Spleen (tissue), 11 donors: ENCODE measurements at regions not wholly inside any gene's neighbourhood (a gene's known extent, or its start where the extent isn't known, plus 50 kb on each side); places are given as distances from the start of the nearest gene placed in this dataset.

Experiments
- DNase-seq: peaks from one replicate; pipeline ENCODE4 v3.0.0-alpha.2; 2020
- H3K27ac ChIP-seq, 8 donors: fragments of 200-600 bp; sonication (generic) in 7 of 8; 1 replicate in 4 of 8; 2 replicates in 4 of 8; pipeline versions ENCODE4 v1.5.0 to v1.8.0; 2016 to 2021; ENCODE audit warnings: inconsistent platforms in 4 of 8, mild to moderate bottlenecking in 4 of 8, moderate library complexity in 1 of 8
- H3K27me3 ChIP-seq, 7 donors: fragments of 200-600 bp; sonication (generic) in 6 of 7; replicated peaks in 1 of 7; 1 replicate in 4 of 7; 2 replicates in 3 of 7; pipeline versions ENCODE4 v1.5.0 to v1.8.0; 2016 to 2021; ENCODE audit warnings: inconsistent platforms in 3 of 7, mild to moderate bottlenecking in 1 of 7
- H3K36me3 ChIP-seq, 6 donors: fragments of 200-600 bp; sonication (generic) in 5 of 6; 1 replicate in 4 of 6; 2 replicates in 2 of 6; pipeline versions ENCODE4 v1.5.0 to v1.8.0; 2016 to 2021; ENCODE audit warnings: inconsistent platforms in 2 of 6
- H3K4me1 ChIP-seq, 6 donors: fragments of 200-600 bp; sonication (generic) in 5 of 6; 1 replicate in 3 of 6; 2 replicates in 3 of 6; pipeline versions ENCODE4 v1.5.0 to v1.8.0; 2016 to 2021; ENCODE audit warnings: inconsistent platforms in 3 of 6
- H3K4me3 ChIP-seq, 8 donors: fragments of 200-600 bp; sonication (generic) in 7 of 8; 1 replicate in 4 of 8; 2 replicates in 4 of 8; pipeline versions ENCODE4 v1.5.0 to v1.8.0; 2016 to 2021; ENCODE audit warnings: inconsistent platforms in 4 of 8, mild to moderate bottlenecking in 4 of 8, moderate library complexity in 2 of 8
- H3K9me3 ChIP-seq, 8 donors: fragments of 200-600 bp; sonication (generic) in 7 of 8; 1 replicate in 4 of 8; 2 replicates in 4 of 8; pipeline versions ENCODE4 v1.5.0 to v1.8.0; 2016 to 2021; ENCODE audit warnings: inconsistent platforms in 4 of 8
- CTCF ChIP-seq, 11 experiments: fragments of 200-600 bp in 7 of 11; fragments of 450-650 bp in 4 of 11; sonication (generic) in 4 of 11; IDR thresholded peaks in 8 of 11; conservative IDR thresholded peaks in 3 of 11; 1 replicate in 7 of 11; 2 replicates in 4 of 11; pipeline versions ENCODE4 v1.4.0 to v1.8.0; 2016 to 2021; ENCODE audit warnings: antibody characterized with exemption in 11 of 11, inconsistent platforms in 4 of 11, mild to moderate bottlenecking in 1 of 11
- POLR2A ChIP-seq, 3 donors: fragments of 450-650 bp; IDR thresholded peaks; one replicate each; pipeline ENCODE4 v1.5.1; 2017; ENCODE audit warnings: antibody characterized with exemption in 3 of 3, mild to moderate bottlenecking in 1 of 3
- POLR2AphosphoS5 ChIP-seq, 3 donors: sonication (generic); formaldehyde crosslinking; IDR thresholded peaks; one replicate each; pipeline ENCODE4 v1.5.1; 2017; ENCODE audit warnings: antibody characterized with exemption in 3 of 3
- WGBS, 5 donors: extraction: QIAGEN DNeasy Blood & Tissue Kit in 3 of 5; methylation state at CpG; one replicate each; pipeline versions ENCODE4 v1.1.5 to v1.1.7; 2013 to 2018; 5-methylcytosine and 5-hydroxymethylcytosine counted together
- intact Hi-C: fragments of 100-400 bp; cut with DNase I; formaldehyde crosslinking; loops from one replicate; pipeline ENCODE4 v1.15.0; 2023; ENCODE audit warnings: low total_unique reads
- donor health status: healthy with polysubstance abuse.
- donor health status: DM: no; HTN: no; CAD: no; lungs with moderate emphysema.
- donor health status: DM: no; HTN: no; CAD: no.
- donor health status: Bipolar disorder and iron deficiency.
- donor health status: healthy.
- donor health status: DM: no; HTN: no; CAD: no.
- donor health status: DM: yes; HTN: yes; CAD: no.

- no peaks in the 10 kb centered on the region for H3K4me1 ChIP-seq
- 41 to 72% (median 66%) methylated on average over 4 of the region's 4 CpGs for WGBS, 5 donors
- intact Hi-C loops: no loop called here
- H3K27ac ChIP-seq: no peak overlapping the region
- no peak for DNase-seq
- TF ChIP-seq POLR2A (IDR thresholded peaks at IDR 0.05) (no peak), CTCF (IDR thresholded peaks at IDR 0.05 in 8 of 11, conservative IDR thresholded peaks at IDR 0.05 in 3 of 11) (no peak), POLR2AphosphoS5 (IDR thresholded peaks at IDR 0.05) (no peak)
- no peaks in the 10 kb centered on the region for H3K27me3 ChIP-seq
- no peaks in the 10 kb centered on the region for H3K36me3 ChIP-seq
- peaks cover 0 to 8% (median 0%) of the 10 kb centered on the region in 8 donors for H3K9me3 ChIP-seq
- no peak overlapping the region for H3K4me3 ChIP-seq
Measured at GRCh38 chr4:143097751-143098150, 87.0 kb upstream of the USP38 start.

- intact Hi-C loops: no loop called here
- H3K36me3 ChIP-seq: no peaks in the 10 kb centered on the region
- TF ChIP-seq CTCF (IDR thresholded peaks at IDR 0.05 in 8 of 11, conservative IDR thresholded peaks at IDR 0.05 in 3 of 11): no peak
- no peak for TF ChIP-seq POLR2A (IDR thresholded peaks at IDR 0.05)
- TF ChIP-seq POLR2AphosphoS5 (IDR thresholded peaks at IDR 0.05): no peak
- H3K9me3 ChIP-seq: peaks cover 0 to 8% (median 0%) of the 10 kb centered on the region in 8 donors
- 74 to 88% (median 81%) methylated on average over 3 of the region's 3 CpGs for WGBS, 5 donors
- no peak overlapping the region for H3K4me3 ChIP-seq
- H3K4me1 ChIP-seq: no peaks in the 10 kb centered on the region
- H3K27me3 ChIP-seq: no peaks in the 10 kb centered on the region
- no peak overlapping the region for H3K27ac ChIP-seq
- DNase-seq: no peak
Measured at GRCh38 chr4:143099693-143100092, 85.0 kb upstream of the USP38 start.

- Histone ChIP-seq H3K4me1 (no peaks in the 10 kb centered on the region), H3K36me3 (no peaks in the 10 kb centered on the region), H3K9me3 (peaks cover 0 to 2% (median 0%) of the 10 kb centered on the region in 8 donors), H3K27me3 (no peaks in the 10 kb centered on the region), H3K27ac (no peak overlapping the region), H3K4me3 (no peak overlapping the region)
- DNase-seq: no peak
- no peak for TF ChIP-seq POLR2A (IDR thresholded peaks at IDR 0.05)
- TF ChIP-seq CTCF (IDR thresholded peaks at IDR 0.05 in 8 of 11, conservative IDR thresholded peaks at IDR 0.05 in 3 of 11): no peak
- TF ChIP-seq POLR2AphosphoS5 (IDR thresholded peaks at IDR 0.05): no peak
- intact Hi-C loops: no loop called here
Measured at GRCh38 chr4:143109376-143109775, 75.3 kb upstream of the USP38 start.

GRCh38 chr4:143118663-143119062, 66.1 kb upstream of the USP38 start:
- H3K27ac ChIP-seq: no peak overlapping the region
- DNase-seq: no peak
- TF ChIP-seq POLR2A (IDR thresholded peaks at IDR 0.05): no peak
- no peak for TF ChIP-seq POLR2AphosphoS5 (IDR thresholded peaks at IDR 0.05)
- TF ChIP-seq CTCF (IDR thresholded peaks at IDR 0.05 in 8 of 11, conservative IDR thresholded peaks at IDR 0.05 in 3 of 11): no peak
- H3K9me3 ChIP-seq: peaks cover 0 to 4% (median 0%) of the 10 kb centered on the region in 8 donors
- no peaks in the 10 kb centered on the region for H3K4me1 ChIP-seq
- H3K36me3 ChIP-seq: no peaks in the 10 kb centered on the region
- no peaks in the 10 kb centered on the region for H3K27me3 ChIP-seq
- 83 to 94% (median 86%) methylated on average over 1 of the region's 1 CpG for WGBS, 5 donors
- H3K4me3 ChIP-seq: no peak overlapping the region
- intact Hi-C loops: no loop called here
